ENCODE measurements at regions not wholly inside any gene's neighbourhood (a gene's known extent, or its start where the extent isn't known, plus 50 kb on each side); places are given as distances from the start of the nearest gene placed in this dataset.

DNA sequence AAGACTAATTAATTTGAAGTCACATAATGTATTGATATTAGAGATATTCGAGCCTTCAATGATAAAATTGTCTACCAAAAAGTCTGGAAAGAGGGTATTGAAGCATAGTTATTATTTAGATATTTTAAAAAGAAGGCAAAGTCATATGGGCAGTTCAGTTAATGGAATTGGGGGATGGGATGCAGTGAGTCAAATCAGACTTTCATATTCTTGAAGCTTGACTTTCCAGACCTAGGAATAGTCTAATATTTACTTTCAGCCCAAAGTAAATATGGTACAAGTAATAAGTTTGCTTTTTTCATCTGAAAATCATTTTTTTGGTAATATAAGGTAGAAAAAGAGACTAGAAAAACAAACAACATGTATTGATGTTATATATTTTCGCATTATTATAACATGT lies 2017.8 kb downstream of the C4orf33 start:
- POLR2A ChIA-PET = no interaction called here
- CTCF ChIA-PET = no interaction called here
- TF ChIP-seq L3MBTL2 (conservative IDR thresholded peaks at IDR 0.05) (no peak), LEF1 (IDR thresholded peaks at IDR 0.05; ENCODE audit: borderline replicate concordance) (no peak), SP1 (IDR thresholded peaks at IDR 0.05) (no peak), TARDBP (IDR thresholded peaks at IDR 0.05) (no peak), ARNT (IDR thresholded peaks at IDR 0.05) (no peak), CTBP1 (IDR thresholded peaks at IDR 0.05; ENCODE audit: borderline replicate concordance) (no peak), HDGF (IDR thresholded peaks at IDR 0.05; ENCODE audit: borderline replicate concordance) (no peak), FOXK2 (IDR thresholded peaks at IDR 0.05) (no peak), ELF4 (IDR thresholded peaks at IDR 0.05) (no peak), FOXM1 (IDR thresholded peaks at IDR 0.05; ENCODE audit: borderline replicate concordance) (no peak), NFRKB (IDR thresholded peaks at IDR 0.05) (no peak), FOXA1 (IDR thresholded peaks at IDR 0.05) (no peak), SUZ12 (IDR thresholded peaks at IDR 0.05) (no peak), BHLHE40 (IDR thresholded peaks at IDR 0.05; ENCODE audit: borderline replicate concordance) (no peak)
- TF ChIP-seq, protein P1, sequence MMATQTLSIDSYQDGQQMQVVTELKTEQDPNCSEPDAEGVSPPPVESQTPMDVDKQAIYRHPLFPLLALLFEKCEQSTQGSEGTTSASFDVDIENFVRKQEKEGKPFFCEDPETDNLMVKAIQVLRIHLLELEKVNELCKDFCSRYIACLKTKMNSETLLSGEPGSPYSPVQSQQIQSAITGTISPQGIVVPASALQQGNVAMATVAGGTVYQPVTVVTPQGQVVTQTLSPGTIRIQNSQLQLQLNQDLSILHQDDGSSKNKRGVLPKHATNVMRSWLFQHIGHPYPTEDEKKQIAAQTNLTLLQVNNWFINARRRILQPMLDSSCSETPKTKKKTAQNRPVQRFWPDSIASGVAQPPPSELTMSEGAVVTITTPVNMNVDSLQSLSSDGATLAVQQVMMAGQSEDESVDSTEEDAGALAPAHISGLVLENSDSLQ (IDR thresholded peaks at IDR 0.05) = no peak
- no peak for DNase-seq (ENCODE audit: extremely low spot score)

DNA sequence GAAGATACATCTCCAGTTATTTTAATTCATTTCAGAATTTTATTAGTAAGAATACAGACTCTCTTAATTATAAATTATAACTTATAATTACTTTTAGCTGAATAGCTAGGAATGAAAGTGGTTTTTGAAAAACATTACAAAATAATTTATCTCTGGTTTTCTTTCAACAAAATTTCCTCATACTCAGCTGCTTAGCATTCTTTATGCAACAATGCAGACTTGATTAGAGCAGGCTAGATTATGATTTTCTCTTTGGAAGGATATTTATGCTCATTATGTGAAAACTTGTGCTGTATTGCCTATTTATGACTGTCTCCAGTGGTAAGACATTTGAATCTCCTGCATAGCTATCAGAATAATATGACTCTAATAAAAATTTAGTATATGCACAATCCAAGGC lies 2023.7 kb downstream of the C4orf33 start:
- no peak for DNase-seq (ENCODE audit: extremely low spot score)
- CTCF ChIA-PET = interaction anchor here (0.7 kb wide), 1 partner anchor 12 kb away, joined by 3 read pairs; no protein-coding TSS in a partner anchor
- POLR2A ChIA-PET = no interaction called here
- TF ChIP-seq ELF4 (IDR thresholded peaks at IDR 0.05) (no peak), BHLHE40 (IDR thresholded peaks at IDR 0.05; ENCODE audit: borderline replicate concordance) (no peak), SUZ12 (IDR thresholded peaks at IDR 0.05) (no peak), SP1 (IDR thresholded peaks at IDR 0.05) (no peak), HDGF (IDR thresholded peaks at IDR 0.05; ENCODE audit: borderline replicate concordance) (no peak), ARNT (IDR thresholded peaks at IDR 0.05) (no peak), TARDBP (IDR thresholded peaks at IDR 0.05) (no peak), L3MBTL2 (conservative IDR thresholded peaks at IDR 0.05) (no peak), CTBP1 (IDR thresholded peaks at IDR 0.05; ENCODE audit: borderline replicate concordance) (no peak), ZNF384 (IDR thresholded peaks at IDR 0.05) (no peak), NFRKB (IDR thresholded peaks at IDR 0.05) (no peak), FOXM1 (IDR thresholded peaks at IDR 0.05; ENCODE audit: borderline replicate concordance) (no peak), FOXK2 (IDR thresholded peaks at IDR 0.05) (no peak), FOXA1 (IDR thresholded peaks at IDR 0.05) (no peak)
- TF ChIP-seq, protein P1 (IDR thresholded peaks at IDR 0.05) = no peak

DNA sequence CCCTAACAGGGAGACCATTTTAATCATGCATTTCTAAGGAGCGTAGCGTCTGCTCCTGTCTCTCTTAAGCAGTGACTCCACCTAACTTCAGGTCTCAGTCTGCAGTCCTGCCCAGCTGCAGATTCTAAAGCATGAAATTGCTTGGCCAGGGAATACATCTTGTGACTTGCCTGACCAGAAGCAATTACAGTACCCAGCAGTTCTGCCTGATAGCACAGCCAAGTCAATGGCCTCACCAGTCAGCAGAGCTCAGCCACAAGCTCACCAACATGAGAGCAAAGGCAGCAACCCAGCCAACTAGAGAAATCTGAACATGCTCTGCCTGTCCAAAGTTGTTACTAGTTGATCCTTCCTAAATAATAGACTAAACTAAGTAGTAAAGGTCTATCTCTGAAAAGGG lies 2011.9 kb upstream of the PCDH10 start:
- ChIA-PET CTCF (no interaction called here), POLR2A (no interaction called here)
- TF ChIP-seq BHLHE40 (IDR thresholded peaks at IDR 0.05; ENCODE audit: borderline replicate concordance) (no peak), TARDBP (IDR thresholded peaks at IDR 0.05) (no peak), ZNF384 (IDR thresholded peaks at IDR 0.05) (no peak), FOXK2 (IDR thresholded peaks at IDR 0.05) (no peak), NFRKB (IDR thresholded peaks at IDR 0.05) (no peak), HDGF (IDR thresholded peaks at IDR 0.05; ENCODE audit: borderline replicate concordance) (no peak), SUZ12 (IDR thresholded peaks at IDR 0.05) (no peak), ARNT (IDR thresholded peaks at IDR 0.05) (no peak), ELF4 (IDR thresholded peaks at IDR 0.05) (no peak), FOXA1 (IDR thresholded peaks at IDR 0.05) (no peak), L3MBTL2 (conservative IDR thresholded peaks at IDR 0.05) (no peak), LEF1 (IDR thresholded peaks at IDR 0.05; ENCODE audit: borderline replicate concordance) (no peak)
- no peak for DNase-seq (ENCODE audit: extremely low spot score)

DNA sequence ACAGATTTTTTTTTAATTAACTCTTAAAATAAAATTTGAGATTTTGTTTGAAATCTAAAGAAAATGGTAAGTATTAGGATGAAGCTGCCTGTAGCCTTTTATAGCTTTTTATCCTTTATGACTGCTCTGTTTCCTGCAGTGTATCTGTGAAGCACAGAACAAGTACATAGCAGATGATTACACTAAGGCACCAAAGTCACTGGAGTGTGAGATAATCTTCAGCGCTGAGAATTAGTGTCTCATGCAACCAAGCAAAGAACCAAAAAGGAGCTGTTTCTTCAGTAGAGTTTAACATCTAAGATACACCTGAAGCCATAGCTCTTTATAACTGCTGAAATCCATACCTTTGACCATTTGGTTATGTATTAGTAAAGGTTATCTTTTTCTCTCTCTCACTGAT lies 1989.8 kb upstream of the PCDH10 start:
- TF ChIP-seq L3MBTL2 (conservative IDR thresholded peaks at IDR 0.05) (no peak), TARDBP (IDR thresholded peaks at IDR 0.05) (no peak), SUZ12 (IDR thresholded peaks at IDR 0.05) (no peak), ZNF384 (IDR thresholded peaks at IDR 0.05) (no peak), LEF1 (IDR thresholded peaks at IDR 0.05; ENCODE audit: borderline replicate concordance) (no peak), HDGF (IDR thresholded peaks at IDR 0.05; ENCODE audit: borderline replicate concordance) (no peak), ARNT (IDR thresholded peaks at IDR 0.05) (no peak), FOXK2 (IDR thresholded peaks at IDR 0.05) (no peak), FOXA1 (IDR thresholded peaks at IDR 0.05) (no peak)
- TF ChIP-seq, protein P1 (IDR thresholded peaks at IDR 0.05) = no peak
- CTCF ChIA-PET = no interaction called here
- no peak for DNase-seq (ENCODE audit: extremely low spot score)
- POLR2A ChIA-PET = no interaction called here

DNA sequence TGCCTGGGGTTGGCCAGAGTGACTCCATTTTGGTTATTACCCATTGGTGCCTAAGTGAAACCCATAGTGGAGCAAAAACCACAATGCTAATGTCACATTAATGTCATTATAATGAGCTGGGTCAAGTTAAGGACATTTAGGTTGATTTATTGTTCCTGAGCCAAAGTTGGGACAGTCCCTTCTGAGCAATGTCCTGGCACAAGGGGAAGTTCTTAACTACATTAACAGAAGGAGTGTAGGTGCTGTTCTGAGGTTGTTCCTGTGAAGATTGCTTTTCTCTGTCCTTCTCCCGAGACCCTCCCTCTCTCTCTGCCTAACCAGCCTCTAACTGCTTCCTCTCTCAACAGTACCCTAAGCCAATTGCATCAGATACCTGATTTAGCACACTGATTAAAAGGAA lies 1956.8 kb upstream of the PCDH10 start:
- DNase-seq (ENCODE audit: extremely low spot score) = no peak
- CTCF ChIA-PET = no interaction called here
- POLR2A ChIA-PET = no interaction called here
- TF ChIP-seq HDGF (IDR thresholded peaks at IDR 0.05; ENCODE audit: borderline replicate concordance) (no peak), SP1 (IDR thresholded peaks at IDR 0.05) (no peak), NFRKB (IDR thresholded peaks at IDR 0.05) (no peak), FOXM1 (IDR thresholded peaks at IDR 0.05; ENCODE audit: borderline replicate concordance) (no peak), L3MBTL2 (conservative IDR thresholded peaks at IDR 0.05) (no peak), TARDBP (IDR thresholded peaks at IDR 0.05) (no peak), LEF1 (IDR thresholded peaks at IDR 0.05; ENCODE audit: borderline replicate concordance) (no peak), ELF4 (IDR thresholded peaks at IDR 0.05) (no peak), FOXA1 (IDR thresholded peaks at IDR 0.05) (no peak), BHLHE40 (IDR thresholded peaks at IDR 0.05; ENCODE audit: borderline replicate concordance) (no peak), CTBP1 (IDR thresholded peaks at IDR 0.05; ENCODE audit: borderline replicate concordance) (no peak), ZNF384 (IDR thresholded peaks at IDR 0.05) (no peak), FOXK2 (IDR thresholded peaks at IDR 0.05) (no peak), ARNT (IDR thresholded peaks at IDR 0.05) (no peak)
- TF ChIP-seq, protein P1 (IDR thresholded peaks at IDR 0.05) = no peak

All from HEK293T (cell line).